ENCODE measurements at regions not wholly inside any gene's neighbourhood (a gene's known extent, or its start where the extent isn't known, plus 50 kb on each side); places are given as distances from the start of the nearest gene placed in this dataset.

DNA sequence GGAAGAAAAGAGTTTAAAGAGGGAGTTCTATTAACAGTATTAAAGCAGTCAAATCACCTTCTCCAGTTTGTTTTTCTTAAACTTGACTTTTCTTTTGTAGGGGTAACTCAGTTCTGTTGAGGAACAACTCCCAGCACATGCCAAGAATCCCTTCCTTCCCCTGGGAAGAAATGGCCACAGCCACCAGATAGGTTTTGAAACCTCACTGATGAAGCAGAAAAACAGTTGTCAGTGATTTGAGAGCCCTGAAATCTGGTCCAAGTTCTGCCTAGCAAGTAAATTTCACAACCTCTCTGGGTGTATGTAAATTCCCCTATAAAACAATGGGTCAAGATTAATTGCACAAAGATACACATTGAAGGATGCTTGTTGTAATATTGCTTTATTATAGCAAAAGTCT, 167.1 kb downstream of the DHX15 start:
- no peak for DNase-seq

DNA sequence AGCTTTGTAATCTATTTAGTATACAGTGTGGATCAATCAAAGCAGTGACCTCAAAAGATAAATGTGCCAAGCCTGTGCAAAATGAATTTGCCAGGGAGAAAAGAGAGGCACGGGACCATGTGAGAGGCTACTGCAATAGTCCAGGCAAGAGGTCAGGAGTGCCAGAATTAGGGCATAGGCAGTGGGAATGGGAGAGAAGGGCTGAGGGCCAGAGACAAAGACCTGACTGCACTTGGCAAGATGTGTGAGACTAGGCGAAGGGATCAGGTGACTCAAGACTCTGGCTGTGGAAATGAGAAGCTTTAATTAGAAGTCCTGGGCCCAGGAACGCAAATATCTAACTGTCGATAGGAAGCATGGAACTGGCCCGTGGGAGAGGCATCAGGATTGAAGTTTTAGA, 168.1 kb downstream of the DHX15 start:
- no peak for DNase-seq

DNA sequence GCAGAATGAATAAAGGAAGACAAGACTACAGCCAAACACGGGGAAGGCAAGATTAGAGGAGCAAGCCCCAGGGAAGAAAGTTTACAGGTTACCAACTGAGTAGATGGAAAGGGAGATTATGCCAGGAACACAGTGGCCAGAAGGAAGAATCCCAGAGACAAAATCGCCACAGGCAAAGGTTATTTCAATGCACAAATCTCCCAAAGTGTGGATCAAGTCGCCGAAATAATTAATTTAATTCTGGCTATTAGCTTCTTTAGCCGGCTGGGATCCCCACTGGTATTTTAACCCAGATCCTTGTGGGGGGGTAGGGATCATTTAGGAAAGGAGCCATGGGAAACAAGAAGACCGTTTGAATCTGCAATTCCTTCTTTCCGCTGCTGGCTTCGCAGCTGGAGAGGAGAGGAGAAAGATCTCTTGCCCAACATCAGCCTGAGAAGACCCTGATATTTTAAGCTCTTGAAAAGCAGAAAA, 171.0 kb downstream of the DHX15 start:
- DNase-seq, result no peak

DNA sequence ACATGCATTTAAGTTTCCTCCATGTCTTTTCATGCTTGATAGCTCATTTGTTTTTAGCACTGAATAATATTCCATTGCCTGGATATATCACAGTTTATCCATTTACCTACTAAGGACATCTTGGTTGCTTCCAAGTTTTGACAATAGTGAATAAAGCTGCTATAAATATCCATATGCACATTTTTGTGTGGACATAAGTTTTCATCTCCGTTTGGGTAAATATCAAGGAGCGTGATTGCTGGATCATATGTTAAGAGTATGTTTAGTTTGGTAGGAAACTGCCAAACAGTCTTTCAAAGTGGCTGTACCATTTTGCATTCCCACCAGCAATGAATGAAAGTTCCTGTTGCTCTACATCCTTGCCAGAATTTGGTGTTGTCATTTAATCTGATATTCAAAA, 172.5 kb downstream of the DHX15 start:
- DNase-seq, result no peak

DNA sequence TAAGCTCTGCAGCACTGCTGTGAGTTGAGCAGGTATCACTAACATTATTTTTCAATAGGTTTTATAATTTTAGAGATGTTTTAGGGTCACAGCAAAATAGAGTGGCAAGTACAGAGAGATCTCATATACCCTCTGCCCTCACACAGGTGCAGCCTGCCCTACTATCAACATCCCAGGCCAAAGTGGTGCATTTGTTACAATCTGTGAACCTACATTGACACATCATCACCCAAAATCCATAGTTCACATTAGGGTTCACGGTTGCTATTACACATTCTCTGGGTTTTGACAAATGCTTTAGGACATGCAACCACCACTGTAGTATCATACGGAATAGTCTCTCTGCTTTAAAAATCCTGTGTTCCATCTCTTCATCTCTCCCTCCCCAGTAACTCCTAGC, 173.1 kb downstream of the DHX15 start:
- no peak for DNase-seq

DNA sequence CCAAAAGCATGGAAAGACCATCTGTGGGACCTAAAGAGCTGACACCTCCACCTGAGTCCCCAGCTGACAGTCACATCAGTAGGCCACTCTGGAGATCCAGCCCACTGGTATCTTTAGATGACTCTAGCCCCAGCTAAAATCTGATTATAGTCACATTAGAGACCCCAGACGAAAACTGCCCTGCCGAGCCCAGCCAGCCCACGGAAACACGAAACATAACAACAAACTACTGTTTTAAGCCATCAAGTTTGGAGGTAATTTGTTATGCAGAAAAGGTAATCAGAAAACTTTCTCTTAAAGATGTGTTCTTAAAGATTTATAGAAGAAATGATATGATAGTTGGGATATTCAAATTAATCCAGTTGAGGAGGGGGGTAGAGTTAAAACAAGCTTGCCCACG, 175.7 kb downstream of the DHX15 start:
- DNase-seq, result no peak

DNA sequence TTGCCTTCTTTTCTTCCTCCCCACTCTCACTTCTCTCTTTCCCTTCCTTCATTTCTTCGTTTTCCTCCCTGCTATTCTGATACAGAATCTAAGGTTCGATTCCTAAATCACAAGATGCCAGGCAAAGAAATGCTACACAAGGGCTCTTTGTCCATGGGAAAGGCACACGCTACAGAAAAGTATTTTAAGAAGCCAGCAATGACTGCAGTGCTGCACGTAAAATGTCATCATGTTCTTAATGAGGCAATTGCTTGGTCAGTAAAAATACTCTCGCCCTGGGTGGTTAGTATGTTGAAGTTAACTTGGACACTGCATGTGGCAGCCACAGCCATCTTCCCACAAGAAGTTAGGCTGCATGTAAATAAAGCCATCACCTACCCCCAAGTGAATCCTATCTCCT, 178.4 kb downstream of the DHX15 start:
- no peak for DNase-seq

DNA sequence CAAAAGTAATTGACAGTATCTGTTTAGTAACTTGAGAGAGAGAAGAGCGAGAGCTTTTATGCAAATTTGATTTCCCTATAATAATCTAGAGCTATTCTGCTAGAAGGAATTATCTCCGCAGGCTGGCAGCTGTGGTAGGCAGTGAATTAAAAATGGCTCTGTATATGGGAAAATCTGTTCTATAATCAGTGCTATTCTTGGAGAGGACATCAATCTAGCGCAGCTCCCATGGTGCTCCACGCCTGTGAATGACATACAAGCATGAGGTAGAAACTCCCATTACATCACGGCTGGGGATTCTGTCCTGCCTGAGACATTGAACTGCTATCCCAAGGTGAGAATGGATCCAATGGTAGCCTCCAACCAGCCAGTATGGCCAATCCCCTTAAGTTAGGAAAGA, 179.0 kb downstream of the DHX15 start:
- DNase-seq, result no peak

DNA sequence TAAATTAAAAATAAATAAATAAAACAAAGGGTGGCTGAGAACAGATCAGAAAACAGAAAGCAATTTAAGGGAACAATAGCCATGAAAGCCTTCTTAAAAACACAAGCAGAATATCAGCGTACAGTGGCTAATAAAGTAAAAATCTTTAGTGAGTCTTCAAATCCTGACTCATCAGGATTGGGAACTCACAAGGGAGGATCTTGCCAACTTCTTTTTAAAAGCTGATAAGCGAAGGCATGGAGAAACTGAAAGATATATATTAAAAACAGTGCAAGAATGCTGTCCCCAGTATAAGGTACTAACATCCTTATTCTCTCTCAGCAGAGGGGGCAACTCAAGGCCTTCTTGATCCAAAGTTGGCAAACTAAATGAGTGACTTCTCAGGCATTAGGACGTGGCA, 180.1 kb downstream of the DHX15 start:
- DNase-seq, result no peak

DNA sequence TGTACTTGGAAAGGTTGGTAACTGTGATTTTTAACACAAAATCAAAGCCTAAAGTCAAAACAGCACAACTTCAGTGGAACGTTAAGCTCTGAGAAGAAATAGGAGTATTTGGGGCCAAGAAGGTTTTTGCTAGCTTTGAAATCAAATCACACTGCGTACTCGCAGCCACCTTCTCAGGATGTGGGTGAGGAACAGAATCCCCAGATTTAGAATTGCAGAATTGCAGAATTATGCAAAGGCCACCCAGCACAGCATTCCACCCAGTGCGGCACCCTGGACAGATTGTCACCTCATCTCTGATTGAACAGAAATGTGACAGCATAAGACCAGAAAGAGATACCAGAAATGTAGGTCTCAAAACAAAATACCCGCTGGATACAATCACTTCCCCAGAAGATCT, 181.1 kb downstream of the DHX15 start:
- DNase-seq, result no peak

DNA sequence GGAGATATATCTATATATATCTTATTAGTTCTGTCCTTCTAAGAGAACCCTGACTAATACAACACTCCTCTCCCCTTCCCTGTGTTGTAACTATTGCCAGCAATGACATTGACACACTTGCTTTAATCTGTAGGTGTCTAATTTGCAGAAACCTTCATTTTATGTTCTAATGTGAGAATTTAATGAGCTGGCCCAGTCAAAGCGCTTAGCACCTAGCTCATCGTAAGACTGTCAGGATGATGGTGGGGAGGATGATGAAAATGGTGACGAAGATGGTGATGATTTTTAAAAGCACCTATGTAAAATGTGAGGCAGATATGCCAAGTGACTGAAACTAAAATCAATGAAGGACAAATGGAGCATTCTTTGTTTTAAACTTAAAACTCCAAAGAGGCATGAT, 183.8 kb downstream of the DHX15 start:
- DNase-seq, result no peak

DNA sequence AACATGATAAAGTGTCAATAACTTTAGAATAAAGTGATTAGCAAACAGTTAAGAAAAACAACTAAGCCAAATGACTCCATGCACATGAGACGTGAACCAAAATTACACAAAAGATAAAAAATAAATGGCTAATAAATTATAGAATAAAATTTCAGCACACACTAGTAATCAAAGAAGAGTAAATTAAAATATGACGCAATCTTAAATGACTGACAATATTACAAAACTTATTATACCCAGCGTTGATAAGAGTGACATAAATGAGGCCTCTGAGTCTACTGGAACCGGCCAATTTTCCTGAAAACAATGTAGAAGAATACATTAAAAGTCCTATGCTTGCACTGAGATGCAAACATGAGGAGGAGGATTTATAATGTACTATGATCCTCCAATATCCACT, 187.4 kb downstream of the DHX15 start:
- no peak for DNase-seq

DNA sequence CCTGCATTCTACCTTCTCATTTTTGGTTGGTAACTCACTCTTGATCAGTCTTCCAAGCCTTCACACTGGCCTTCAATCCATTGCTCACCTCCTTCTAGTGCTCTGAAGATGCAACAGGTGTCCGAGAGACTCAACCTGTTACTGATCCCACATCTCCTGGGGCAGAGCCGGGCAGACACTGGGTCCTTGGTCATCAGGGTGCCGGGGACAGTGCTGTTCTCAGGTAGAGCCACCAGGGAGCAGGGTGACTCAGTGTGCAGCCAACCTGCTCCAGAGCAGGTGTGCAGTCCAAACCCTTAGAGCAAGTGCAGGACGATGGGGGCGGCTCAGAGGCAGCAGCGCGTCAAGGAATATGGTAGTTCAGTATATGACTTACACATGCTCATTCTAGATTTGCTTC, 188.4 kb downstream of the DHX15 start:
- DNase-seq, result no peak

DNA sequence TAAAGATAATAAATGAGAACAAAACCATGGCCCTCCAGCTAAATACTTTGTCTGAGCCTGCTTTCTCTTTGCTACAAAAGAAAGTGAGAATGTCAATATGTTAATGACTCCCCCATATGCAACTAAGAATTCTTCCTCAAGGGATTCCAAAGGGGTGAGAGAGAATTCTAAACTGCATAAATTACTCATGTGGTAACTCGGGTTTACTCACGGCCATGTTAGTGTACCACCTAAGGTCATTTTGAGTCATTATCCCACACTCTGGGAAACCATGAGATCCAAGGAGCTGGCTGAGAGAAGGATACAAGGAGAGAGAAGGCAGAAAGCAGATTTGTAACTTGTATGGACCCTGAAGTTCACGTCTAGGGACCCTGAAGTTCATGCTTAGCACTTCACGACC, 190.3 kb downstream of the DHX15 start:
- DNase-seq, result no peak

DNA sequence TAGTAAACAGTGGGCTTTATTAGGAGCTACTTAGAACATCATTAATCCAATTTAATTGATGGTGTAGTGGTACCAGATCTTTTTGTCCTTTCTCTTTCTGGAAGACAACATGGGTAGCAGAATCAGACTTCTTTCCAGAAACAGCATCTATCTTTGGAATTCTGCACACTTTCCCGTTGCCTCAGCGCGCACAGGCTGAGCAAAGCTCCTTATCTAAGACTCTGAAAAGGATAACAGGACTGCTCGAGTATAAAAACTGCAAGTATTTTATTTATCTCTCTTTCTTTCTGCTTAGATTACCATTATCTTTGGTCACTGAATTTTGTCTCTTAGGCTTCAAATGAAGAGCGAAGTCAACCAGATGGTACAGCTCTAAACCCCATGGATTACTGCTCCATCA, 191.7 kb downstream of the DHX15 start:
- no peak for DNase-seq

DNA sequence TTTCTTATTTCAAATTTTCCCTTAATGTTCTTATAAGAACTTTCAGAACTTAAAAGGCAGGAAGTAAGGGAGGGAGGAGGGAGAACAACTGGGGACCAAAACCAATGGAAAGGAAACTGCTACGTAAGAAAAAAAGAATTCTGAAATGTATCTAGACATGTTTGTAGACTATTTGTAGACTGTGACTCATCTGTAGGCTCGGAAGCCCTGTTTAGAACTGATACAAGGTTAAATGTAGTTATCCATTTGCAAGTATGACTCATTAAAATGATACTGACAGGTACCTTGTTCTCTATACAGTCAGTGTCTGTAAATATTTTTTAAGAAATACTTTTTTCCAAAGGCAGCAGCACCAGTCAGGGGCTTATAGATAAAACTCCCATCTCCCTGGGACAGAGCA, 202.0 kb downstream of the DHX15 start:
- DNase-seq, result no peak

DNA sequence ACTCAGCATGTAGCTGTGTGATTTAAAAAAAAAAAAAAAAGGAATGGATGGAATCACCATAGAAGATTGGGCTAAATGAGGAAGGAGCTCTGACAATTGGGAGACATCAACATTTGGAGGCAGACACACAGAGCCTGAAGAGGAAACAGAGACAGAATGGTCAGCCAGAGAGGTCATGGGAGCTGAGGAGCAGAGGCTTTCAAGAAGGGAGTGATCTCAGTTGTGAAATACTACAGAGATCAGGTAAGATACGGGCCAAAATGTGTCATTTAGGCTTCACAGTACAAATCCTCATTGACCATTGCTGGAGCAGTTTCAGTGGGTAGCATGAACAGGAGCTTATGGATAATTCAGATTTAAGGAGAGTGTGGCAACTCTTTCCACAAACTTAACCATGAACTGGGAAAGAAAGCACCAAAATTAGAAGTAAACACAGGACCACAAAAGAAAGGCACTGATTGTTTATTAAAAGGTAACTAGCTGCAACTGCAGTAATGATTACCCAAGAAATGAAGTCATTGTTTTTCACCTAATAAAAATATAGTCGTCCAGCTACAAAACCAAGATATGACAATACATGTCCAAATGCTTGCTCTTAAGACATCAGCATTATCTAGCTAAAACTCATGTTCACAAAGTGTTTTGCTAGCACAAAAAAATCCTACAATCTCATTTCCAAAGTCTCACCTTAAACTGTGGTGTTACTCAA, 203.2 kb downstream of the DHX15 start:
- no peak for DNase-seq

DNA sequence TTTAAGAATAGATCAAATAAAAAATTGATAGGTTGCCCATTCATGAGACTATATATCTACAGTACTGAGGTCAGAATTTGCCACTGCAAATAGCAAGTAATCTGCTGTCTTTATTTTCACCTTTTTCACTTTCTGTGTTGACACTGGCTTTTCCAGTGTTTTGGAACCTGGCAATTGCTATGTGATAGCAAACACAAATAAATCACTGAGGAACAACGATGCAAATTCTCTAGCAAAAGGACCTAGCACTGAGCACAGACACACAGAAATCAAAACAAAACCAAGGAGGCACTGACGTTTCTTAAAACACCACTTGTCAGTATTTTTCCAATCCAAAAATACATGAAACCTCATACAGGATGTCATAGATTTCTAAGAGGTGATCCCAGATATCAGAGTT, 210.7 kb downstream of the DHX15 start:
- no peak for DNase-seq

DNA sequence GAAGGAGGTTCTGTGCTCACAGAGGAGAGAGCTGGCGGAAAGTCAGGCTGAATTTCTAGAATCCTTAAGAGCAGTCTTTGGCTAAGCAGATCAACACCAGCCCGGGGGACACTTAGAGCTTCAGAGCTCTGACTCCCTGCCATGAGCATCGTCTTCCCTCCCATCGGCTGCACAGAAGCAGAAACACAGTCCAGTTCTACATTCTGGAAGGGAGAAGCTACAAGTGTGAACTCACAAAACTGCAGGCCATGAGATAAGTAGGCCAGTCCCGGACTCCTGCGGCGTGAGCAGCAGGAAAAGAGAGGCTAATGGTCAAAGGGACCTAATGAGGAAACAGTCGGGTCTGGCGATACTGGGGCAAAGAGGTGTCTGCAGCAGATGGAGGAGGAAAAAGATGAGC, 211.5 kb downstream of the DHX15 start:
- no peak for DNase-seq

DNA sequence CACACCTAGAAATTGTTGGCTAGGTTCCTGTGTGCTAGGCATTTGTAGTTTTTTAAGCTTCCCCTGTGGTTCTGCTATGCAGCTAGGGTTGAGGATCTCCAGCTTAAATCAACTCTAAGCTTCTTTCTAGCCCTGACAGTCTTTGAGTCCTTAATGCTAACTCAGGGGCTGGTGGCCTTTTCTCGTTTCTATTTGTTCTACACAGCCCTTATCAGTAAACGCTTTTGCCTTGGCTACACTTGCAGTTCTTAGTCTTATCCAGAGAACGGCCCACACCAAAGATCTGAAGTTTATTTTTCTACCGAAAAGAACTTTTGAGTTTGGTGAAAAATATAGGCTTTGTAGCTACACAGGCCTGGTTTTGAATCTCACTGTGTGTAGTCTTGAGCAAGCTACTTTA, 212.0 kb downstream of the DHX15 start:
- DNase-seq, result no peak

DNA sequence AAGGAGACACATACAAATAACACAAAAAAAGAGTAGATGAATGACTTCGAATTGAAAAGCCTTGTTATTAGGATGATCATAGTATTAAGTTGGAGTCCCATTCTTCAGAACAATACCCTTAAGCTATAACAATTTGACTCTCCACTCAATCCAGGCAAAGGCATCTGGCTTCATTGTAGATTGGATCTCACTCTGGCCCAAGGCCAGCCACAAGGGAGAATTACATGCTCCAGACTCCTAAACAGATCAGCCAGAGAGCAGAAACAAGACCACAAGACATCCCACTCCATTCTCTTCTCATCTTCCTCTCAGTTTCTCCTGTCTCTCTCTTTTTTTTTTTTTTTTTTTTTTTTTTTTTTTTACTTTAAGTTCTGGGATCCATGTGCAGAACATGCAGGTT, 213.9 kb downstream of the DHX15 start:
- no peak for DNase-seq

DNA sequence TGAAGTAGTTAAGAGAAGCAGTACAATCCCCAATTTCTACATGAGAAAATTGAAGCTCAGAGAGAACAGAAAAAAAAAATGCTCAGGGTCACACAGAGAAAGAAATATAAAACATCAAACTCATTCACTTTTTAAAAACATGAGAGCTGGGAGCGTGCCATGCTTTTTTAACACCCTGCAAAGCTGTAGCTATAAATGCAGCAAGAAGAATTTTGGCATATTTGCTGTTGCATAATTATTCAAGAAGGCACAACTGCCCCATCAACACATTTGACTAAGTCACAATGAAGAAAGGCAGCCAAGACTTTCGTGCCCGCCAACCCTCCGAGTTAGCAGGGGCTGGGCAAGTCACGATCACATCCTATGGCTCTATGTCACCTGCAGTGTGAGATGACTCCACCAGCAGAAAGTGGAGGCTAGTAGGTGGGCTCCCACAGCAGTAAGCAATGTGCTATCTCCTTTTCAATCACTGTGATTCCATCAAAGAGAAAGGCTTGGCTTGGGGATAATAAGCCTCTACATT, 214.8 kb downstream of the DHX15 start:
- DNase-seq, result no peak

DNA sequence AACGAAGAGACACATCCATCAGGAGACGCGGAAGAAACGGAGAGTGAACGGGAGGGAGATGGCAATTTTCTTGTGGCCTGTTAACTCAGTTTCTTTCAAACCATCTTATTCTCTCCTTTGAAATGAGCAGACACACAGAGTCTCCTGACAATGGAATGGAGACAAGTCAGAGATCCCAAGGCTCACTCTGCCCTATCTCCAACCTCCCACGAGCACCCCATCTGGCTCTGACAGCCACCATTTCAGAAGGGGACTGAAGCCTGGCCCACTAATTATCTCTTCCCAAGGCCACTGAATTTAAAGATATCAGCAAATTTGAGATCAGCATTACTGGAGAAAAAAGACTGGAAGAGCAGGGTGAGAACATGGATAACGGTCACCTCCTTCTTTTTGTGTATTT, 215.6 kb downstream of the DHX15 start:
- no peak for DNase-seq

DNA sequence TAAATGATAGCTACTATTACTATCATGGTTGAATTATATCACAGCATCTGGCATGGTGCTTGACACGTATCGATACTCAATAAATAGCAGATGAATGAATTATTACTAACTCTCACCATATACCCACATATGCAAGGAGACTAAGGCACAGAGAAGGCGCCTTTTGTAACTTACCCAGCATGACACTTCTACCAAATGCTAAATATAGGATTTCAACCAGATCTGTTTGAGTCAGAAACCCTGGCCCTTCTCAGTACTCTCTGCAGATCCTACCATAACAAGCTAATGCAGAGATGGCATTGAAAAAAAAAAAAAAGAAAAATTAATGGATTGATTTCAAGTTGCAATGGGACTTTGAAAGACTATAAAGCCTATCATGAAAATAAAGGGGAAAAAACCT, 219.5 kb downstream of the DHX15 start:
- DNase-seq, result no peak

DNA sequence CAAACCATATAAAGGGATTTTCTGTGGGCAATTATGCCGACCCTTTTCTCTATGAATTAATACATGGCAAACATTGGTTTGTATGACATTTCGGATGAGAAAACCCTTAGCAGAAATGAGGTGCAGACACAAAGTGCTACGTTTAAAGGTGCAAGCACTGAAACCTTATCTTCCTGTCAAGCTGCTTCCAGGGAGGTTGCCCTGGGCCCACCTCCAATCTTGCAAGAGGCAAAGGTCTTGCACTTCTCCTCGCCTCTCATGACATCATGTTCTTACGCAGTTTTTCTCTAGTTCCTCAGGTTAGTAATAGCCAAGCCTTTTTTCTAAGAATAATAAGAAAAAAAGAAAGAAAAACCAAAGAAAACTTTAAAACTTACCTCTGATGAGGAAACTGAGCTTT, 220.1 kb downstream of the DHX15 start:
- DNase-seq, result no peak

Data from COR-L47 (cell line).